IMR-90 (cell line): ENCODE measurements at regions not wholly inside any gene's neighbourhood (a gene's known extent, or its start where the extent isn't known, plus 50 kb on each side); places are given as distances from the start of the nearest gene placed in this dataset.

Source experiments
- ATAC-seq: fragments of 200-7000 bp; cut with Tn5 transposase; 2 replicates; pipeline ENCODE4 v1.9.1; 2020; ENCODE audit warnings: low read depth, mild to moderate bottlenecking, moderate library complexity
- BruUV-seq: library from RNA; stranded (reverse); fragments of 400-500 nt; replicated peaks from 2 replicates; lab custom pipeline; 2021; lab: Mats Ljungman, UMichigan
- CTCF ChIA-PET: fragments of 300-600 bp; formaldehyde crosslinking; extraction: SDS; loops from one replicate; lab custom pipeline; 2021; ENCODE audit warnings: antibody characterized with exemption; lab: Yijun Ruan, JAX
- POLR2A ChIA-PET: fragments of 300-600 bp; sonication (Branson Sonifier 250); formaldehyde crosslinking; loops from one replicate; lab custom pipeline; 2022; ENCODE audit warnings: antibody characterized with exemption; ENCODE audit not compliant: unreplicated experiment; lab: Charles Lee
- DNase-seq: peaks from one replicate; pipeline ENCODE4 v3.0.0; 2013
- H2AFZ ChIP-seq: replicated peaks from 2 replicates; pipeline ENCODE3; 2013; ENCODE audit warnings: low read length, mild to moderate bottlenecking; ENCODE audit not compliant: poor library complexity
- H2AK5ac ChIP-seq: 2 replicates; pipeline ENCODE4 v1.6.1; 2013; ENCODE audit warnings: low read depth, low read length, inconsistent platforms
- H2AK9ac ChIP-seq: replicated peaks from 2 replicates; pipeline ENCODE3; 2013; ENCODE audit warnings: mild to moderate bottlenecking, low read depth, low read length, moderate library complexity; ENCODE audit not compliant: poor library complexity
- H2BK120ac ChIP-seq: 2 replicates; pipeline ENCODE4 v1.6.1; 2013; ENCODE audit warnings: low read depth, low read length, inconsistent platforms
- H2BK15ac ChIP-seq: 3 replicates; pipeline ENCODE4 v1.6.1; 2013; ENCODE audit warnings: low read depth, low read length, inconsistent platforms
- H2BK20ac ChIP-seq: 2 replicates; pipeline ENCODE4 v1.6.1; 2013; ENCODE audit warnings: low read depth, mild to moderate bottlenecking, inconsistent platforms, low read length, moderate library complexity
- H2BK5ac ChIP-seq: 2 replicates; pipeline ENCODE4 v1.6.1; 2013; ENCODE audit warnings: mild to moderate bottlenecking, low read depth, low read length, inconsistent platforms; ENCODE audit not compliant: poor library complexity, severe bottlenecking
- H3K14ac ChIP-seq: replicated peaks from 2 replicates; pipeline ENCODE4 v1.6.1; 2013; ENCODE audit warnings: low read depth, low read length, inconsistent platforms
- H3K18ac ChIP-seq: 2 replicates; pipeline ENCODE4 v1.6.1; 2013; ENCODE audit warnings: low read depth, low read length, control low read depth
- H3K23ac ChIP-seq: 2 replicates; pipeline ENCODE4 v1.6.1; 2013; ENCODE audit warnings: low read depth, low read length, inconsistent platforms
- H3K27ac ChIP-seq: 2 replicates; pipeline ENCODE4 v1.5.1; 2013; ENCODE audit warnings: mild to moderate bottlenecking, control low read depth, low read length; ENCODE audit not compliant: insufficient read depth
- H3K27me3 ChIP-seq: 2 replicates; pipeline ENCODE4 v1.6.1; 2013; ENCODE audit warnings: low read length; ENCODE audit not compliant: control insufficient read depth, insufficient read depth
- H3K36me3 ChIP-seq: 2 replicates; pipeline ENCODE4 v1.6.1; 2013; ENCODE audit warnings: low read length, mixed read lengths; ENCODE audit not compliant: control insufficient read depth, insufficient read depth
- H3K4ac ChIP-seq: 2 replicates; pipeline ENCODE4 v1.6.1; 2013; ENCODE audit warnings: low read depth, low read length, inconsistent platforms
- H3K4me1 ChIP-seq: 2 replicates; pipeline ENCODE4 v1.6.1; 2013; ENCODE audit warnings: low read length, mixed read lengths; ENCODE audit not compliant: control insufficient read depth, insufficient read depth
- H3K4me2 ChIP-seq: 2 replicates; pipeline ENCODE4 v1.6.1; 2013; ENCODE audit warnings: low read depth, mild to moderate bottlenecking, control low read depth, low read length, moderate library complexity
- H3K4me3 ChIP-seq: 2 replicates; pipeline ENCODE4 v1.5.1; 2013; ENCODE audit warnings: low read depth, mild to moderate bottlenecking, control low read depth, low read length, moderate library complexity; ENCODE audit not compliant: insufficient read depth
- H3K56ac ChIP-seq: 2 replicates; pipeline ENCODE4 v1.6.1; 2013; ENCODE audit warnings: low read length, inconsistent platforms; ENCODE audit not compliant: insufficient read depth; ENCODE audit errors: extremely low read depth
- H3K79me1 ChIP-seq, 2 experiments: 2 replicates each; pipeline ENCODE4 v1.6.1; 2013; ENCODE audit warnings: low read length in 2 of 2, inconsistent platforms in 1 of 2, low read depth in 1 of 2
- H3K9ac ChIP-seq: 2 replicates; pipeline ENCODE4 v1.6.1; 2013; ENCODE audit warnings: low read depth, low read length, control low read depth
- H3K9me1 ChIP-seq: 2 replicates; pipeline ENCODE4 v1.6.1; 2013; ENCODE audit warnings: low read length, inconsistent platforms; ENCODE audit not compliant: insufficient read depth
- H3K9me3 ChIP-seq: 2 replicates; pipeline ENCODE4 v1.6.1; 2013; ENCODE audit warnings: low read length; ENCODE audit not compliant: control insufficient read depth, insufficient read depth
- H4K20me1 ChIP-seq: 2 replicates; pipeline ENCODE4 v1.6.1; 2013; ENCODE audit warnings: low read length, inconsistent platforms; ENCODE audit not compliant: insufficient read depth
- H4K5ac ChIP-seq: 2 replicates; pipeline ENCODE4 v1.6.1; 2013; ENCODE audit warnings: mild to moderate bottlenecking, low read depth, low read length, control low read depth
- H4K8ac ChIP-seq, 2 experiments: 2 replicates each; pipeline ENCODE4 v1.6.1; 2013; ENCODE audit warnings: low read depth in 2 of 2, low read length in 2 of 2, control low read depth in 1 of 2, inconsistent platforms in 1 of 2
- H4K91ac ChIP-seq: 2 replicates; pipeline ENCODE4 v1.6.1; 2013; ENCODE audit warnings: low read depth, low read length, inconsistent platforms; ENCODE audit not compliant: insufficient read depth
- BHLHE40 ChIP-seq: fragments of 150-350 bp; IDR thresholded peaks from 2 replicates; pipeline ENCODE4 v1.6.1; 2016; ENCODE audit warnings: mild to moderate bottlenecking, low read depth, low read length
- CEBPB ChIP-seq: IDR thresholded peaks from 2 replicates; pipeline ENCODE4 v1.6.1; 2012; ENCODE audit warnings: low read depth, low read length, improper control_type of control experiment
- CHD1 ChIP-seq: IDR thresholded peaks from 2 replicates; pipeline ENCODE4 v1.6.1; 2012; ENCODE audit warnings: low read depth, low read length, improper control_type of control experiment
- ELK1 ChIP-seq: fragments of 150-350 bp; IDR thresholded peaks from 2 replicates; pipeline ENCODE4 v1.6.1; 2016; ENCODE audit warnings: low read depth, mild to moderate bottlenecking, low read length, moderate library complexity, borderline replicate concordance
- FOS ChIP-seq: fragments of 150-350 bp; IDR thresholded peaks from 2 replicates; pipeline ENCODE4 v1.6.1; 2016; ENCODE audit warnings: low read depth, low read length
- MAFK ChIP-seq: IDR thresholded peaks from 2 replicates; pipeline ENCODE4 v1.6.1; 2012; ENCODE audit warnings: low read depth, low read length, improper control_type of control experiment
- MAZ ChIP-seq: IDR thresholded peaks from 2 replicates; pipeline ENCODE4 v1.6.1; 2012; ENCODE audit warnings: low read depth, mild to moderate bottlenecking, low read length, improper control_type of control experiment, moderate library complexity, borderline replicate concordance
- MXI1 ChIP-seq: IDR thresholded peaks from 2 replicates; pipeline ENCODE4 v1.6.1; 2012; ENCODE audit warnings: low read depth, mild to moderate bottlenecking, low read length, moderate library complexity, borderline replicate concordance
- NFE2L2 ChIP-seq: fragments of 150-350 bp; IDR thresholded peaks from 2 replicates; pipeline ENCODE4 v1.6.1; 2016; ENCODE audit warnings: low read depth, mild to moderate bottlenecking, low read length
- RAD21 ChIP-seq: IDR thresholded peaks from 2 replicates; pipeline ENCODE4 v1.6.1; 2012; ENCODE audit warnings: low read length, improper control_type of control experiment
- RCOR1 ChIP-seq: IDR thresholded peaks from 2 replicates; pipeline ENCODE4 v1.6.1; 2012; ENCODE audit warnings: mild to moderate bottlenecking, low read length, improper control_type of control experiment; ENCODE audit not compliant: insufficient replicate concordance
- RFX5 ChIP-seq: IDR thresholded peaks from 2 replicates; pipeline ENCODE4 v1.8.0; 2012; ENCODE audit warnings: low read depth, mild to moderate bottlenecking, low read length, moderate library complexity
- SMC3 ChIP-seq: fragments of 150-350 bp; IDR thresholded peaks from 2 replicates; pipeline ENCODE4 v1.6.1; 2016; ENCODE audit warnings: low read depth, mild to moderate bottlenecking, antibody characterized with exemption, low read length, moderate library complexity
- WGBS, 2 experiments: methylation state at CpG; one replicate each; pipeline versions ENCODE4 v1.1.5 to v1.1.7; 2013; ENCODE audit warnings: missing lambda C conversion rate in 2 of 2; ENCODE audit not compliant: insufficient read length in 1 of 2; ENCODE audit errors: extremely low coverage in 2 of 2; 5-methylcytosine and 5-hydroxymethylcytosine counted together
- dilution Hi-C: fragments of 300-500 bp; cut with HindIII; formaldehyde crosslinking; loops from one replicate; pipeline ENCODE4 v1.14.3; 2018; ENCODE audit warnings: low sequenced_read_pairs; ENCODE audit not compliant: unreplicated experiment
- in situ Hi-C: fragments of 300-500 bp; cut with MboI; formaldehyde crosslinking; loops from 3 replicates; pipeline ENCODE4 v1.14.3; 2019; ENCODE audit warnings: low sequenced_read_pairs, inconsistent platforms, mixed read lengths
- intact Hi-C: fragments of 100-400 bp; cut with micrococcal nuclease; formaldehyde crosslinking; loops from 2 replicates; pipeline ENCODE4 v1.10.0; 2022
- TF ChIP-seq, protein P1 (sequence below): conservative IDR thresholded peaks from 2 replicates; pipeline ENCODE4 v1.5.1; 2012; ENCODE audit warnings: mild to moderate bottlenecking, low read depth, low read length, improper control_type of control experiment
- TF ChIP-seq, protein P2 (sequence below): fragments of 150-350 bp; IDR thresholded peaks from 2 replicates; pipeline ENCODE4 v1.6.1; 2017; ENCODE audit warnings: mild to moderate bottlenecking, antibody characterized with exemption, low read length, low read depth

DNA sequence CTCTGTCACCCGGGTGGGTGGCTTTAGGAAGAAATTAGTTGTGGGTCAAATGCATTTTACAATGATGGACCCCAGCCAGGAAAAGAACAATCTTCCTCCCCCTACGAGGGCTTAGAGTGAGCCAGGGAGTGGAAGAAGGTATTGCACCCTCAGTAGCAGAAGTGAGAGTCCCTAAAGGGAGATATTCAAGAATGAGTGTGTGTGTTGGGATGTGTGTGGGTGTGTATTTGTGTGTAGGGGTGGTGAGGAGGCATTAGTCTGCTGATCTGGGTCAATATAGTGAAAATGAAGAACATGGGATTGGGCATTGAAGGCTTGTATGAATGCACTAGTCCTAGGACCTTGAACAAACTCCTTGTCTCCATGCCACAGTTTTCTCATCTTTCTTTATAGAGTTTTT, 85.2 kb upstream of the RUNX1 start:
- Histone ChIP-seq H2BK5ac (no peak overlapping the region), H4K8ac (no peak overlapping the region), H3K4ac (peak overlapping the region; percentile 60; the same call in 1 of the 2 replicates), H3K36me3 (no peaks in the 10 kb centered on the region), H2BK20ac (peak overlapping the region; percentile 49; the same call in 1 of the 2 replicates), H3K4me1 (peaks cover 14% of the 10 kb centered on the region), H3K56ac (no peak overlapping the region), H3K9me1 (peaks cover 20% of the 10 kb centered on the region), H4K20me1 (no peaks in the 10 kb centered on the region), H3K18ac (no peak overlapping the region), H2BK15ac (no peak overlapping the region), H4K91ac (no peak overlapping the region), H3K14ac (no peak overlapping the region), H4K5ac (no peak overlapping the region), H3K27ac (no peak overlapping the region), H3K27me3 (no peaks in the 10 kb centered on the region), H2BK120ac (peak overlapping the region; percentile 40; the same call in 1 of the 2 replicates), H2AFZ (no peak overlapping the region), H3K79me1 (0 out of 4 replicates have a peak, but pooled peaks cover 0 to 8% of the 10 kb centered on the region in 2 experiments), H3K23ac (no peak overlapping the region), H3K4me3 (no peak overlapping the region), H2AK9ac (no peak overlapping the region), H3K4me2 (no peak overlapping the region), H2AK5ac (peak overlapping the region; percentile 25; the same call in 1 of the 2 replicates), H3K9ac (no peak overlapping the region), H3K9me3 (no peaks in the 10 kb centered on the region)
- BruUV-seq: no TSS peak
- ChIA-PET CTCF (no interaction called here), POLR2A (no interaction called here)
- dilution Hi-C loops: no loop called here
- DNase-seq: no peak
- WGBS, 2 experiments: no CpG with 5 or more reads among the region's 2 CpGs
- TF ChIP-seq NFE2L2 (no peak), RCOR1 (no peak), SMC3 (no peak), FOS (no peak), MAZ (no peak), BHLHE40 (no peak), CHD1 (no peak), ELK1 (no peak), RFX5 (no peak), MXI1 (no peak), RAD21 (no peak), CEBPB (no peak), MAFK (no peak)
- TF ChIP-seq, protein P1, sequence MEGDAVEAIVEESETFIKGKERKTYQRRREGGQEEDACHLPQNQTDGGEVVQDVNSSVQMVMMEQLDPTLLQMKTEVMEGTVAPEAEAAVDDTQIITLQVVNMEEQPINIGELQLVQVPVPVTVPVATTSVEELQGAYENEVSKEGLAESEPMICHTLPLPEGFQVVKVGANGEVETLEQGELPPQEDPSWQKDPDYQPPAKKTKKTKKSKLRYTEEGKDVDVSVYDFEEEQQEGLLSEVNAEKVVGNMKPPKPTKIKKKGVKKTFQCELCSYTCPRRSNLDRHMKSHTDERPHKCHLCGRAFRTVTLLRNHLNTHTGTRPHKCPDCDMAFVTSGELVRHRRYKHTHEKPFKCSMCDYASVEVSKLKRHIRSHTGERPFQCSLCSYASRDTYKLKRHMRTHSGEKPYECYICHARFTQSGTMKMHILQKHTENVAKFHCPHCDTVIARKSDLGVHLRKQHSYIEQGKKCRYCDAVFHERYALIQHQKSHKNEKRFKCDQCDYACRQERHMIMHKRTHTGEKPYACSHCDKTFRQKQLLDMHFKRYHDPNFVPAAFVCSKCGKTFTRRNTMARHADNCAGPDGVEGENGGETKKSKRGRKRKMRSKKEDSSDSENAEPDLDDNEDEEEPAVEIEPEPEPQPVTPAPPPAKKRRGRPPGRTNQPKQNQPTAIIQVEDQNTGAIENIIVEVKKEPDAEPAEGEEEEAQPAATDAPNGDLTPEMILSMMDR: no peak
- TF ChIP-seq, protein P2, sequence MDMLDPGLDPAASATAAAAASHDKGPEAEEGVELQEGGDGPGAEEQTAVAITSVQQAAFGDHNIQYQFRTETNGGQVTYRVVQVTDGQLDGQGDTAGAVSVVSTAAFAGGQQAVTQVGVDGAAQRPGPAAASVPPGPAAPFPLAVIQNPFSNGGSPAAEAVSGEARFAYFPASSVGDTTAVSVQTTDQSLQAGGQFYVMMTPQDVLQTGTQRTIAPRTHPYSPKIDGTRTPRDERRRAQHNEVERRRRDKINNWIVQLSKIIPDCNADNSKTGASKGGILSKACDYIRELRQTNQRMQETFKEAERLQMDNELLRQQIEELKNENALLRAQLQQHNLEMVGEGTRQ: no peak
- ATAC-seq: no peak
- in situ Hi-C loops: no loop called here
- intact Hi-C loops: no loop called here
